A549 (cell line): ENCODE measurements at regions not wholly inside any gene's neighbourhood (a gene's known extent, or its start where the extent isn't known, plus 50 kb on each side); places are given as distances from the start of the nearest gene placed in this dataset.

Experiments
- ATAC-seq, 2 experiments: fragments of 200-7000 bp in 1 of 2; fragments of >200 bp in 1 of 2; cut with Nextera tagmentation in 1 of 2; cut with Tn5 transposase in 1 of 2; 3 replicates each; pipeline versions ENCODE4 v1.8.0 to v1.9.1; 2018 to 2020; ENCODE audit warnings: mild to moderate bottlenecking in 1 of 2, moderate library complexity in 1 of 2
- CTCF ChIA-PET: fragments of 300-600 bp; sonication (Branson Sonifier 250); formaldehyde crosslinking; extraction: SDS; loops from one replicate; lab custom pipeline; 2021; ENCODE audit warnings: antibody characterized with exemption, inconsistent platforms; lab: Yijun Ruan, JAX
- POLR2A ChIA-PET: fragments of 350-600 bp; formaldehyde crosslinking; extraction: SDS; loops from one replicate; lab custom pipeline; 2021; ENCODE audit warnings: antibody characterized with exemption, inconsistent platforms; lab: Yijun Ruan, JAX
- DNase-seq, 2 experiments: peaks; one replicate each; pipeline versions ENCODE4 v3.0.0 to v3.0.0-alpha.2; 2011 to 2016; ENCODE audit warnings: low read depth in 1 of 2, low spot score in 1 of 2
- FAIRE-seq: peaks from 2 replicates; lab custom pipeline; 2011; peaks lifted over from hg19 to GRCh38; lab: Jason Lieb, UNC
- H3K27ac ChIP-seq, 2 experiments: fragments of >200 bp; sonication (Bioruptor Twin); formaldehyde crosslinking; 3 replicates each; pipeline ENCODE4 v1.5.1; 2016 to 2017
- H3K4me1 ChIP-seq: fragments of >200 bp; sonication (Bioruptor Twin); formaldehyde crosslinking; 3 replicates; pipeline ENCODE4 v1.6.1; 2016
- H3K4me2 ChIP-seq: fragments of >200 bp; sonication (Bioruptor Twin); formaldehyde crosslinking; 3 replicates; pipeline ENCODE4 v1.6.1; 2016
- H3K4me3 ChIP-seq: fragments of >200 bp; sonication (Bioruptor Twin); formaldehyde crosslinking; 3 replicates; pipeline ENCODE4 v1.5.1; 2016
- H3K9me3 ChIP-seq: fragments of >200 bp; sonication (Bioruptor Twin); formaldehyde crosslinking; 3 replicates; pipeline ENCODE4 v1.6.1; 2016
- ATOH8 ChIP-seq: fragments of 250-450 bp; sonication (Bioruptor Pico); IDR thresholded peaks from 2 replicates; pipeline ENCODE4 v1.5.0; 2020; ENCODE audit warnings: low read depth, mild to moderate bottlenecking, moderate library complexity
- CBX2 ChIP-seq: fragments of 200-600 bp; sonication (generic); IDR thresholded peaks from 2 replicates; pipeline ENCODE4 v1.6.1; 2016; ENCODE audit warnings: low read depth, mild to moderate bottlenecking, borderline replicate concordance
- CEBPB ChIP-seq, 2 experiments: fragments of >200 bp in 1 of 2; sonication (Bioruptor Twin) in 1 of 2; formaldehyde crosslinking in 1 of 2; IDR thresholded peaks; 2 replicates each; pipeline ENCODE4 v1.6.1; 2012 to 2016
- CHD2 ChIP-seq: fragments of 150-350 bp; IDR thresholded peaks from 2 replicates; pipeline ENCODE4 v1.6.1; 2014; ENCODE audit warnings: low read length; ENCODE audit not compliant: partially characterized antibody
- CTCF ChIP-seq: fragments of >200 bp; sonication (Bioruptor Twin); formaldehyde crosslinking; IDR thresholded peaks from 3 replicates; pipeline ENCODE4 v1.5.1; 2016
- ELK1 ChIP-seq: fragments of 150-350 bp; IDR thresholded peaks from 2 replicates; pipeline ENCODE4 v1.6.1; 2014; ENCODE audit warnings: low read depth, mild to moderate bottlenecking, low read length
- EP300 ChIP-seq, 2 experiments: fragments of >200 bp; sonication (Bioruptor Twin); formaldehyde crosslinking; IDR thresholded peaks; 2 replicates in 1 of 2; 3 replicates in 1 of 2; pipeline ENCODE4 v1.6.1; 2016 to 2017
- ESRRA ChIP-seq: fragments of 150-350 bp; IDR thresholded peaks from 2 replicates; pipeline ENCODE4 v1.6.1; 2014; ENCODE audit warnings: mild to moderate bottlenecking, low read length, borderline replicate concordance
- FOXS1 ChIP-seq: fragments of 250-450 bp; sonication (Bioruptor Pico); IDR thresholded peaks from 2 replicates; pipeline ENCODE4 v1.5.0; 2020; ENCODE audit warnings: mild to moderate bottlenecking, moderate library complexity
- GATA3 ChIP-seq: IDR thresholded peaks from 2 replicates; pipeline ENCODE4 v1.6.1; 2012; ENCODE audit warnings: borderline replicate concordance
- HMGXB4 ChIP-seq: fragments of 250-450 bp; sonication (Bioruptor Pico); IDR thresholded peaks from 2 replicates; pipeline ENCODE4 v1.5.0; 2021; ENCODE audit warnings: mild to moderate bottlenecking, moderate library complexity, borderline replicate concordance
- HOXB13 ChIP-seq: fragments of 250-450 bp; sonication (Bioruptor Pico); IDR thresholded peaks from 2 replicates; pipeline ENCODE4 v1.5.0; 2020; ENCODE audit warnings: low read depth, mild to moderate bottlenecking, moderate library complexity
- MAFK ChIP-seq: fragments of 450-650 bp; IDR thresholded peaks from 2 replicates; pipeline ENCODE4 v1.6.1; 2014; ENCODE audit not compliant: partially characterized antibody
- PBX3 ChIP-seq: IDR thresholded peaks from 2 replicates; pipeline ENCODE4 v1.6.1; 2012
- RCOR1 ChIP-seq: fragments of 150-350 bp; IDR thresholded peaks from 2 replicates; pipeline ENCODE4 v1.6.1; 2014; ENCODE audit warnings: antibody characterized with exemption, low read length, low read depth
- REST ChIP-seq: fragments of 200-600 bp; sonication (generic); IDR thresholded peaks from 2 replicates; pipeline ENCODE4 v1.6.1; 2016; ENCODE audit warnings: antibody characterized with exemption, mild to moderate bottlenecking, moderate library complexity
- TP53 ChIP-seq: fragments of 250-450 bp; sonication (Bioruptor Pico); IDR thresholded peaks from 2 replicates; pipeline ENCODE4 v1.5.0; 2021; ENCODE audit warnings: mild to moderate bottlenecking, moderate library complexity
- ZC3H11A ChIP-seq: fragments of 450-650 bp; IDR thresholded peaks from 2 replicates; pipeline ENCODE4 v1.6.1; 2014; ENCODE audit warnings: antibody characterized with exemption, mild to moderate bottlenecking
- WGBS: methylation state at CpG from one replicate; pipeline ENCODE4 v1.1.6; 2017; ENCODE audit errors: missing lambda C conversion rate; 5-methylcytosine and 5-hydroxymethylcytosine counted together

GRCh38 chr5:159414021-159414420, 83.7 kb upstream of the IL12B start:
- ATAC-seq (no peak), FAIRE-seq (no peak), DNase-seq (no peak)
- Histone ChIP-seq H3K4me1 (no peaks in the 10 kb centered on the region), H3K4me3 (no peak overlapping the region), H3K9me3 (no peaks in the 10 kb centered on the region), H3K4me2 (no peak overlapping the region), H3K27ac (no peak overlapping the region)
- ChIA-PET CTCF (no interaction called here), POLR2A (no interaction called here)
- TF ChIP-seq CTCF = no peak
- TF ChIP-seq CHD2 = no peak
- no peak for TF ChIP-seq RCOR1
- TF ChIP-seq GATA3 = no peak
- no peak for TF ChIP-seq HOXB13
- TF ChIP-seq HMGXB4 (CRISPR knock-in tag) = no peak
- 85% methylated on average over 2 of the region's 2 CpGs for WGBS

GRCh38 chr5:159415301-159415937, 85.1 kb upstream of the IL12B start:
- Histone ChIP-seq H3K4me3 (no peak overlapping the region), H3K4me2 (no peak overlapping the region), H3K9me3 (no peaks in the 10 kb centered on the region), H3K27ac (no peak overlapping the region), H3K4me1 (no peaks in the 10 kb centered on the region)
- TF ChIP-seq CHD2 = no peak
- no peak for FAIRE-seq
- no peak for DNase-seq
- POLR2A ChIA-PET = no interaction called here
- CTCF ChIA-PET = no interaction called here
- no peak for ATAC-seq
- 87% methylated on average over 11 of the region's 11 CpGs for WGBS

- H3K27ac ChIP-seq = no peak overlapping the region
- WGBS = 77% methylated on average over 6 of the region's 6 CpGs
- ATAC-seq (no peak), DNase-seq (no peak), FAIRE-seq (no peak)
- no peak overlapping the region for H3K4me3 ChIP-seq
- ChIA-PET POLR2A (no interaction called here), CTCF (no interaction called here)
- TF ChIP-seq CEBPB (IDR thresholded peaks at IDR 0.05) (no peak), MAFK (no peak), REST (no peak), EP300 (IDR thresholded peaks at IDR 0.05) (no peak), TP53 (CRISPR knock-in tag) (no peak), PBX3 (no peak), ESRRA (no peak), ZC3H11A (no peak), CBX2 (no peak), ATOH8 (CRISPR knock-in tag) (no peak), ELK1 (no peak), FOXS1 (CRISPR knock-in tag) (no peak)
- no peaks in the 10 kb centered on the region for H3K4me1 ChIP-seq
- H3K9me3 ChIP-seq = no peaks in the 10 kb centered on the region
- no peak overlapping the region for H3K4me2 ChIP-seq
These were observed 86.2 kb upstream of the IL12B start for GRCh38 chr5:159416438-159416837.
